ENCODE measurements at regions not wholly inside any gene's neighbourhood (a gene's known extent, or its start where the extent isn't known, plus 50 kb on each side); places are given as distances from the start of the nearest gene placed in this dataset.

DNA sequence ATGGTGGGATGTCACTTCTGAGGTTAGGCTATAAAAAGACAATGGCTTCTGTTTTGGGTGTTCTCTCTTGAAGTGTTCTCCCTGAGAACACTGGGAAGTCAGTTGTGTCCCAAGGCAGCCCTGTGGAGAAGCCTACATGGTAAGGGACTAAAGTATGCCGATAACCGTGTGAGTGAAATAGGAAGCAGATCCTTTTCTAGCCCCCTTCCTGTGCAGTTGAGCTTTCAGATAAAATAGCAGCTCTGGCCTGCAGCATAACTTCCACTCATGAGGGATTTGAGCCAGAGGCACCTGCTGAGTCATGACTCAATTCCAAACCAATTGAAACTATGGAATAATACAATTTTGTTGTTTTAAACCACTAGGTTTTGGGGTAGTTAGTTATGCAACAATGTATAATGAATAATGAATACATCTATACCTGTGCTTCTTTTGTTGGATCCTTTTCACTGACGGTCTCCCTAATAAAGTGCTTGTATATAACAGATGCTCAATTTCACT, 241.6 kb downstream of the TFAP2B start:
- Mint-ChIP-seq H3K36me3 (ENCODE audit: low read depth) (no peaks in the 10 kb centered on the region), H3K4me1 (no peaks in the 10 kb centered on the region), H3K27ac (no peak overlapping the region), H3K27me3 (no peaks in the 10 kb centered on the region), H3K4me3 (no peak overlapping the region)
- ATAC-seq (no peak), DNase-seq (no peak)
- no peaks in the 10 kb centered on the region for H3K9me3 ChIP-seq (ENCODE audit: control insufficient read depth, low read length, poor library complexity, severe bottlenecking)

DNA sequence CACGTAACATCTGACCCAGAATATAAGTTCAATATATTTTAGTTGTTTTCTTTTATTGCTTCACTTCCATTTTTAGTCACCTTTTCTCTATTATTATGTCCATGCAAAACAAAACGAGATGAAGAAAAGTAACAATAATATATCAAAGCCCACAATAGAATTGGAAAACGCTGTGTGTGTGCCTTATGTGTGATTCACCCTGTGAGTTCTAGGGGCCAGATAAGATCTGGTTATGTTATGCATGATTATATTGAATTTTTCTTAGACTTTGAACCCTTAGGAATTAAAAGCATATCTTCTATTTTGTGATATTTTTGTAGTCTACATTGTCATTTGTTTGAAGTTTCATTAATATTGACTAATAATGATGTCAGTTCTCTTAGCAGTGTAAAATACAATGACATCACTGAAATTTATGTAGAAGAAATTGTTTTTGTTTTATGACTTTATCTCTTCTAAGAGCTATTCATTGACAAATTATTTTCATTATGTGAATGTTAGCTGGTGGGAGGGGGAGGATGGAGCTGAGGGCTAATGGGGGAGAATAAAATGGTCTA, 243.6 kb downstream of the TFAP2B start:
- ATAC-seq = no peak
- Mint-ChIP-seq H3K27ac (no peak overlapping the region), H3K4me3 (no peak overlapping the region), H3K36me3 (ENCODE audit: low read depth) (no peaks in the 10 kb centered on the region), H3K4me1 (no peaks in the 10 kb centered on the region), H3K27me3 (no peaks in the 10 kb centered on the region)
- no peak for DNase-seq
- H3K9me3 ChIP-seq (ENCODE audit: control insufficient read depth, low read length, poor library complexity, severe bottlenecking) = no peaks in the 10 kb centered on the region

DNA sequence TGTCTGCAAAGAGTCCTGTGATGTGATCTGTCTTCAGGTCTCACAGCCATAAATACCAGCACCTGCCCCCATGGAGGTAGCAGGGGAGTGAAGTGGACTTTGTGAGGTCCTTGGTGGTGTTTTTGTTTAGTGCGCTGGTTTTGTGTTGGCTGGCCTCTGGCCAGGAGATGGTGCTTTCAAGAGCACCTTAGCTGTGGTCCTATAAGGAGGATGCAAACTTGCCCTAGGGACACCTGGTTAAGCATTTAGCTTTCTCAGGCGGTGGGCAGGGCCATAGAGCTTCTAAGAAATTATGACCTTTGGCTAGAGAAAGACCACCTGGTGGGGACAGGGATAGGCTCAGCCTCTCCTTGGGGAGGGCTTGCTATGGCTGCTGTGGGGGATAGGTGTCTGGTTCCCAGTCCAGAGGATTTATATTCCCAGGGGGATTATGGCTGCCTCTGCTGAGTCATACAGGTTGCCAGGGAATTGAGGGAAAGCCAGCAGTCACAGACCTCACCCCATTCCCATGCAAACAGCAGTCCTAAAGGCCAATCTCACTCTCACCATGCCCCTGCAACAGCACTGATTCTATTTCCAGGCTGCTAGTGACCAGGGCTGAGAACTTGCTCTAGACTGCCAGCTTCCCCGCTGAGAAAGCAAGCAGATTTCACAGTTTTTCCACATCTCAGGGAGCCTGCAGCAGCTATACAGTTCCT, 259.3 kb downstream of the TFAP2B start:
- Mint-ChIP-seq H3K4me1 (no peaks in the 10 kb centered on the region), H3K36me3 (ENCODE audit: low read depth) (no peaks in the 10 kb centered on the region), H3K27ac (no peak overlapping the region), H3K4me3 (no peak overlapping the region), H3K27me3 (no peaks in the 10 kb centered on the region)
- no peaks in the 10 kb centered on the region for H3K9me3 ChIP-seq (ENCODE audit: control insufficient read depth, low read length, poor library complexity, severe bottlenecking)
- no peak for DNase-seq
- ATAC-seq = no peak

DNA sequence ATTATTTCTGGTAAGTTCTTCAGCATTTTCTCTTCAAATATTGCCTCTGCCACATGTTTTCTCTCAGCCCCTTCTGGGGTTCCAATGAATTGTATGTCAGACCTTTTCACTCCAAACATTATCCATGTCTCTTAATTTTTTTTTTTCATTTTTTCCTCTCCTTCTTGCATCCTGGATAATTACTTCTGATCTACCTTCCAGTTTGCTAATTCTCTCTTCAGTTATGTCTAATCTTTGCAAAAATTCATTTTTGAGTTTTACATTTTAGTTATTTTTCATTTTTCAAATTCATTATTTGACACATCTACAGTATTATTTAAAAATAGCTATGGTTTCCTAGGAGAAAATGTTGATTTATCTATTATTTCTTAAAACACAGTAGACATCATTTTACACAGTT, 271.7 kb downstream of the TFAP2B start:
- H3K27me3 Mint-ChIP-seq = no peaks in the 10 kb centered on the region

DNA sequence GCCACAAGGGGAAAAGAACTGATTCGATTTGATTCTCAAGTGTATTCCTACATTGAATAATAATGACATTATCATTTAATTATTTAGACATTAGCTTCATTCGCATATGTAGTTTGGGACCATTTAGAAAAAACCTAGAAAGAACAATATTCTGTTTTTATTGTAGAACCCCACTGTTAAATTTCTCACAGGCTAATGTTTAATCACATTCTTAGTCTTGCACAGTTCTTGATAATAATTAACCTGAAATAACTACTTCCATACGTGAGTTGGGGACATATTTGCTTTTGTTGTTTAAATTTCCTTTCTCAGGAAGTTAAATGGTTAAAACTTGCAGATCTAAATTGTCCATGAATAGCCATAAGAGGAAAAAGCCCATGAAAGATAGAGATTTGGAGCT, 275.2 kb downstream of the TFAP2B start:
- DNase-seq (no peak), ATAC-seq (no peak)
- no peaks in the 10 kb centered on the region for H3K27me3 Mint-ChIP-seq
- H3K36me3 Mint-ChIP-seq (ENCODE audit: low read depth) = no peaks in the 10 kb centered on the region
- peaks cover 2% of the 10 kb centered on the region for H3K9me3 ChIP-seq (ENCODE audit: control insufficient read depth, low read length, poor library complexity, severe bottlenecking)
- no peak overlapping the region for H3K27ac Mint-ChIP-seq
- H3K4me3 Mint-ChIP-seq = no peak overlapping the region
- H3K4me1 Mint-ChIP-seq = no peaks in the 10 kb centered on the region

More for the DNA sequence above, 271.7 kb downstream of the TFAP2B start:
- H3K4me3 Mint-ChIP-seq = no peak overlapping the region
- ATAC-seq (no peak), DNase-seq (no peak)
- H3K36me3 Mint-ChIP-seq (ENCODE audit: low read depth) = no peaks in the 10 kb centered on the region
- H3K27ac Mint-ChIP-seq = no peak overlapping the region
- no peaks in the 10 kb centered on the region for H3K4me1 Mint-ChIP-seq
- H3K9me3 ChIP-seq (ENCODE audit: control insufficient read depth, low read length, poor library complexity, severe bottlenecking) = peaks cover 2% of the 10 kb centered on the region

DNA sequence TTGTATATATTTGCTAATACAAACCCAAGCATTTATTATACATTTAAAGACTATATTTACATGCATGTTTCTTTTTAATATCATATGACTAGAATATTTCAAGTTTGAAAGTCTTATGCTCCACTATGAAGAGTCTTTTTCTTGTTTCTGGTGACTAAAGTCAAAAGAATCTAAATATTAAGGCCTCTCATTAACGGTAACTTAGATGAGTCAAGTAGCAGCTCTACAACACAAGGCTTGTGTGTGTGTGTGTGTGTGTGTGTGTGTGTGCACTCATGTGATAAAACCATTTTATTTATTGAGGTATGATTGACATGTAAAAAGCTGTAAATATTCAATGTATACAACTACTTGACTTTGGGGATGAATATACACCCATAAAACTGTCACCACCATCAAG, 275.6 kb downstream of the TFAP2B start:
- peaks cover 2% of the 10 kb centered on the region for H3K9me3 ChIP-seq (ENCODE audit: control insufficient read depth, low read length, poor library complexity, severe bottlenecking)
- no peaks in the 10 kb centered on the region for H3K36me3 Mint-ChIP-seq (ENCODE audit: low read depth)
- DNase-seq (no peak), ATAC-seq (no peak)
- H3K4me3 Mint-ChIP-seq = no peak overlapping the region
- H3K4me1 Mint-ChIP-seq = no peaks in the 10 kb centered on the region
- H3K27ac Mint-ChIP-seq = no peak overlapping the region
- no peaks in the 10 kb centered on the region for H3K27me3 Mint-ChIP-seq

DNA sequence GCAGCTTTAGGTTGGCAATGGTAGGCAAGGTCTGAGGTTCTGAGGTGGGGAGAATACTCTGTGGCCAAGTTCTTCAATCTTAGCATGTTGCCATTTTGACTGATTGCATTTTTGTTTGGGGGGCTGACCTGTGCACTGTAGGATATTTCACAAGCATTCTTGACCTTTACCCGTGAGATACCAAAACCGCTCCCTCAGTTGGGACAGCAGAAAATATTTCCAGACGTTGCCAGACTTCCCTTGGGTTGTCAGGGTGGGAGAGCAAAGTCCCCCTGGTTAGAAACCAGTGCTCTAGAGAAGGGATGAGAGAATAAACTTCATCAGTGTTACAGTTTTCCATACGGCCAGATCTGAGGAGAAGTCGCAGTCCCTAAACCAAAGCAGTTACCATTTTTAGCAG, 279.6 kb downstream of the TFAP2B start:
- peaks cover under 1% of the 10 kb centered on the region for H3K9me3 ChIP-seq (ENCODE audit: control insufficient read depth, low read length, poor library complexity, severe bottlenecking)
- Mint-ChIP-seq H3K4me3 (no peak overlapping the region), H3K27me3 (no peaks in the 10 kb centered on the region), H3K36me3 (ENCODE audit: low read depth) (no peaks in the 10 kb centered on the region), H3K27ac (no peak overlapping the region), H3K4me1 (no peaks in the 10 kb centered on the region)
- ATAC-seq = no peak
- no peak for DNase-seq

DNA sequence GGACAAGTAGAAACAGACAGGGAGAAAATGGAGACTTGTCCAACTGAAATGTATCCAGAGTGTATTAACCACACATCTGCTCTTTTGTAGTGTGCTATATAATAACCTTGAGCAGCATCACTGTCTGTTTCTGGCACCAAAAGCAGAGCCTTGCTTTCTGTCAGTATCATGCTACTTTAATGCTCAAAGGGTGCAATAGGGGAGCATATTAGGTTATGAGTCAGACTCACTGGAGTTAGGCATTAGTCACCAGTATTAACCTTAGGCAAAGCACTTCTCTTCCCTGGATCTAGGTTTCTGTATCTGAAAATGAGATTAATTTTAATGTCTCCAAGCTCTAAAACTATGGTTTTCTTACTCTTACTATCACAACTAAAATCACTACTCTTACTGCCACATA, 280.1 kb downstream of the TFAP2B start:
- Mint-ChIP-seq H3K27me3 (no peaks in the 10 kb centered on the region), H3K27ac (no peak overlapping the region), H3K36me3 (ENCODE audit: low read depth) (no peaks in the 10 kb centered on the region), H3K4me3 (no peak overlapping the region), H3K4me1 (no peaks in the 10 kb centered on the region)
- ATAC-seq (no peak), DNase-seq (no peak)
- H3K9me3 ChIP-seq (ENCODE audit: control insufficient read depth, low read length, poor library complexity, severe bottlenecking) = no peaks in the 10 kb centered on the region

DNA sequence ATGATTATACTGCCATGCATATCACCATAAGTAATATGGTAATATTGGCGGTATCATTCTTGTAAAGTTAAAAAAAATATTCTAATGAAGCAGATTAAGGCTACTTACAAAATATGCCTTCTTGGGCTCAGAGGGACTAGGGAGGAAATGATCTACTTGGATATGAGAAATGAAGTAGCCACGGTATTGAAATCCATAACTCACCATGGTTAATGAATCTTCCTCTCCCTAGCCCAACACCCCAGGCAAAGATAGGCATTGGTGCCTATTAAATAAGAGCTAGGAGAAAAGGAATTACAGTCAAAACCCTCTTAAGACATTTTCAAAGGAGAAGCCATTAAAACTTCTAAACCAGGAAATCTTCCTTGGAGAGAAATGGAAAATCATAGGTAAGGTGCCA, 280.5 kb downstream of the TFAP2B start:
- Mint-ChIP-seq H3K4me1 (no peaks in the 10 kb centered on the region), H3K27ac (no peak overlapping the region), H3K36me3 (ENCODE audit: low read depth) (no peaks in the 10 kb centered on the region), H3K27me3 (no peaks in the 10 kb centered on the region), H3K4me3 (no peak overlapping the region)
- H3K9me3 ChIP-seq (ENCODE audit: control insufficient read depth, low read length, poor library complexity, severe bottlenecking) = no peaks in the 10 kb centered on the region
- DNase-seq (no peak), ATAC-seq (no peak)

DNA sequence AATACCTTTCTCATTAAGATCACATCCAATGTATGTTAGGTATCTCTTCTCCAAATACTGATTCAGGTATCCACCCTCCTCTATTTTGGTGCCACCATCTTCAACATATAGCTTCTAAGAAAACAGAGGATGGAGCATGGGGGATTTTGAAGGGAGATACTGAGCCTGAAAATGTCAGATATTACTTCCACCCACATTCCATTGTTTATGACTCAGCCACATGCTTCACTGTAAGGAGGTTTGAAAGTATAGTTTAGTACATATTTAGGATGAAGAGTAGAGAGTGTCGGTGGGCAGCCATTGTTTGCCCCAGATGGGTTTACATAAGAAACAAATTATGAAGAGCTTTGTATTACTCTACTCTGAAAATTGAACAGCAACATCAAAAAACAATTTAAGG, 286.7 kb downstream of the TFAP2B start:
- Mint-ChIP-seq H3K4me1 (no peaks in the 10 kb centered on the region), H3K36me3 (ENCODE audit: low read depth) (no peaks in the 10 kb centered on the region)
- no peak for DNase-seq

DNA sequence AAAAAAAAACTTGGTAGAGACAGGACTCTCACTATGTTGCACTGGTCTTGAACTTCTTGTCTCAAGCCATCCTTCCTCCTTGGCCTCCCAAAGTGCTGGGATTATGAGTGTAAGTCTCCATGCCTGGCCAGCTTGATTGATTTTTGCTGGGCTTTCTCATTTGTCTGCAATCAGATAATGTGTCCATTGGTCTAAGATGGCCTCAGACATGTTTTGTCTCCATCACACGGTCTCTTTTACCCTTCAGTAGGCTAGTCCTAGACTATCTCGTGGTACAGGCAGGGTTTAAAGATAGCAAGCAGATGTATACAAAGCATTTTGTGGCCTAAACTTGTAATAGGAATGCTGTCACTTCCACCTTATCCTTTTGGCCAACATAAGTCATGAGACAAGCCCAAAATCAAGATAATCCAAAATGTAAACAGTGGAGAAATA, 289.1 kb downstream of the TFAP2B start:
- H3K9me3 ChIP-seq (ENCODE audit: control insufficient read depth, low read length, poor library complexity, severe bottlenecking) = no peaks in the 10 kb centered on the region
- Mint-ChIP-seq H3K27me3 (no peaks in the 10 kb centered on the region), H3K4me1 (no peaks in the 10 kb centered on the region), H3K27ac (no peak overlapping the region), H3K36me3 (ENCODE audit: low read depth) (no peaks in the 10 kb centered on the region), H3K4me3 (no peak overlapping the region)
- DNase-seq (no peak), ATAC-seq (no peak)

More for the DNA sequence above, 286.7 kb downstream of the TFAP2B start:
- H3K9me3 ChIP-seq (ENCODE audit: control insufficient read depth, low read length, poor library complexity, severe bottlenecking) = no peaks in the 10 kb centered on the region
- Mint-ChIP-seq H3K4me3 (no peak overlapping the region), H3K27ac (no peak overlapping the region), H3K27me3 (no peaks in the 10 kb centered on the region)
- ATAC-seq = no peak

DNA sequence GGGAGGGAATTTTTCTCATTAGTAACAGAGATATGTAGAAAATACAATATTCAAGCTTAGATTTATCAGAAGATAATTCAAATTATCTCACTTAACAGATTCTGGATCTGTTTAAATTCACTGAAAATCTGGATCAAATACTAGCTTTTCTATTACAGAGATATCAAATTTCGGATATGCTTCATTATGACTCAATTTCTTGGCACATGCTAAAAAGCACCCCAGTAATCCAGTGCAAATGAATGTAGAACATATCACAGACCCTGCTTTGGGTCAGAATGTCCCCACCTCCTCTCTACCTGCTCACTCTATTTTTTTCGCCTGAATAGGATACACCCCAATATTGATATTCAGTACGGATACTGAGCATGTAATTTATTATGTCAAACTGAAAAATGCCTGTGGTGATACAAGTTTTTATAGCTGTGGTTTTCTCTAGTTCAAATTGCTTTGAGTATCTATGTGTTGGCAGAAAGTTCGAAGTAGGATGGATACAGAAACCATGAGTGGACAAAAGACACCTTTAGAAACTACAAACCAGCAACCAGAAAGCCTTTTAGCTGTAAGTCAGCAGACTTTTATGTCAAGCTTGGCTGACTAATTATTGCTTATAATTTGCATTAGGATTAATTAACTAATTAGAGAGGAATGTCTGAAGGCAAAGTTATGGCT, 290.0 kb downstream of the TFAP2B start:
- H3K27me3 Mint-ChIP-seq = no peaks in the 10 kb centered on the region
- H3K36me3 Mint-ChIP-seq (ENCODE audit: low read depth) = no peaks in the 10 kb centered on the region
- ATAC-seq (no peak), DNase-seq (no peak)
- H3K4me3 Mint-ChIP-seq = no peak overlapping the region
- H3K27ac Mint-ChIP-seq = no peak overlapping the region
- H3K9me3 ChIP-seq (ENCODE audit: control insufficient read depth, low read length, poor library complexity, severe bottlenecking) = no peaks in the 10 kb centered on the region
- no peaks in the 10 kb centered on the region for H3K4me1 Mint-ChIP-seq

DNA sequence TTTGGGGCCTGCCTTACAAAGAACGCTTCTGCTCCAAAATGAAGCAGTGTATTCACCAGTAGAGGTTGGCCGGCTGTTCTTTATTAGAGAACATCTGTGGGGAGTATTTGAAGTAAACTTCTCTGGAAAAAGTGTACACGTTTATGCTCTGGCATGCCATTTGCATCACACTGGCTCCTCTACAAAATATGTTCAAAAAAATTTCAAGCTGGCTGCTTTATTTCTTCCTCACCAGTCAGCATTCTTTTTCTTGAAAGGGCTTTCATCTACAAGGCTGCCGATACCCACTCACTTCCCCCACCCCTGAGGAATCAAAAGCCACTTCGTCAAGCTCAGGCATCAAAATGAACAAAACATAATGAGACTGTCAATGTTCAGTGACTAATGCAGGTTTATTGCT, 294.1 kb downstream of the TFAP2B start:
- Mint-ChIP-seq H3K27ac (no peak overlapping the region), H3K4me1 (no peaks in the 10 kb centered on the region), H3K4me3 (no peak overlapping the region), H3K36me3 (ENCODE audit: low read depth) (no peaks in the 10 kb centered on the region), H3K27me3 (no peaks in the 10 kb centered on the region)
- ATAC-seq (no peak), DNase-seq (no peak)
- H3K9me3 ChIP-seq (ENCODE audit: control insufficient read depth, low read length, poor library complexity, severe bottlenecking) = no peaks in the 10 kb centered on the region

DNA sequence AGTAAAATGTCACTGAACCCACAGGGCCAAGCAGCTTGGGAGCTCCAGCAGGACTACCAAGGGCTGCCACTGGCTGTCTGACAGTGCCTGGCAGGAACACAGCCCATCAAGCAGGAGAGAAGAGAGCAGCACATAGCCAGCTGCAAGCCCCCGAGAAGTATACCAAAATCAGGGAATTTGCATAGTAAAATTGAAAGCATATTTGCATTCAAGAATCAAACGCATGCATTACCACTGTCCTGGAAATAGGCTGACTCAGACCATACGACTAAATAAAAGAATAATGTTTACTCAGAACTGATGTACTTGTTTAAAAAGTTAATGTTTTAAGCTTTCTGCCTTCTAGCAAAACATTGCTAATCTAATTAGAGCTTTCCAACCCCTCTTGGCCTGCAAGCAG, 298.1 kb downstream of the TFAP2B start:
- H3K27ac Mint-ChIP-seq = no peak overlapping the region
- H3K36me3 Mint-ChIP-seq (ENCODE audit: low read depth) = no peaks in the 10 kb centered on the region
- H3K4me1 Mint-ChIP-seq = no peaks in the 10 kb centered on the region
- ATAC-seq = no peak
- no peak for DNase-seq
- no peaks in the 10 kb centered on the region for H3K27me3 Mint-ChIP-seq
- no peaks in the 10 kb centered on the region for H3K9me3 ChIP-seq (ENCODE audit: control insufficient read depth, low read length, poor library complexity, severe bottlenecking)
- H3K4me3 Mint-ChIP-seq = no peak overlapping the region
